MM.1S (cell line): ENCODE measurements at regions not wholly inside any gene's neighbourhood (a gene's known extent, or its start where the extent isn't known, plus 50 kb on each side); places are given as distances from the start of the nearest gene placed in this dataset.

Experiments used
- CTCF ChIP-seq: fragments of 300-600 bp; sonication (generic); IDR thresholded peaks from 2 replicates; pipeline ENCODE4 v1.5.1; 2016; ENCODE audit warnings: antibody characterized with exemption, low read length, mixed read lengths
- EZH2 ChIP-seq: fragments of 300-600 bp; sonication (generic); optimal IDR thresholded peaks from 2 replicates; pipeline ENCODE3; 2017; ENCODE audit warnings: low read depth, mild to moderate bottlenecking, antibody characterized with exemption, low read length, mixed read lengths
- EZH2phosphoT487 ChIP-seq: fragments of 300-600 bp; sonication (generic); IDR thresholded peaks from 2 replicates; pipeline ENCODE4 v1.6.1; 2018; ENCODE audit warnings: antibody characterized with exemption, low read length

GRCh38 chr11:71118671-71119250 is 133.6 kb downstream of the SHANK2 start:
- TF ChIP-seq CTCF (no peak), EZH2 (no peak), EZH2phosphoT487 (no peak)
